Endodermal cell (in vitro differentiated cells): ENCODE measurements at regions not wholly inside any gene's neighbourhood (a gene's known extent, or its start where the extent isn't known, plus 50 kb on each side); places are given as distances from the start of the nearest gene placed in this dataset.
"Not testable (repeated sequence)": the region's sequence is repeated elsewhere in the genome, so short reads cannot be mapped to it uniquely, and the experiment has no call there.

Experiments used
- DNase-seq: peaks from one replicate; pipeline ENCODE4 v3.0.0-alpha.2; 2017
- H3K27ac ChIP-seq: 2 replicates; pipeline ENCODE4 v1.5.1; 2013; ENCODE audit warnings: mild to moderate bottlenecking, low read depth, low read length, moderate library complexity
- H3K27me3 ChIP-seq: 2 replicates; pipeline ENCODE4 v1.6.1; 2013; ENCODE audit warnings: mild to moderate bottlenecking, low read length, moderate library complexity; ENCODE audit not compliant: insufficient read depth, control insufficient read depth, poor library complexity, severe bottlenecking
- H3K36me3 ChIP-seq: 2 replicates; pipeline ENCODE4 v1.7.0; 2013; ENCODE audit warnings: mild to moderate bottlenecking, low read length, moderate library complexity; ENCODE audit not compliant: control insufficient read depth, insufficient read depth
- H3K4me1 ChIP-seq: one replicate; pipeline ENCODE4 v1.7.0; 2013; ENCODE audit warnings: low read length; ENCODE audit not compliant: control insufficient read depth, insufficient read depth
- H3K4me3 ChIP-seq: 2 replicates; pipeline ENCODE4 v1.5.1; 2013; ENCODE audit warnings: mild to moderate bottlenecking, low read length, moderate library complexity
- H3K9ac ChIP-seq: 2 replicates; pipeline ENCODE4 v1.6.1; 2013; ENCODE audit warnings: mild to moderate bottlenecking, low read length, moderate library complexity; ENCODE audit not compliant: poor library complexity, severe bottlenecking; ENCODE audit errors: extremely low read depth
- H3K9me3 ChIP-seq: 2 replicates; pipeline ENCODE4 v1.6.1; 2013; ENCODE audit warnings: mild to moderate bottlenecking, low read length, moderate library complexity; ENCODE audit not compliant: control insufficient read depth
- H3K27ac Mint-ChIP-seq: 2 replicates; pipeline ENCODE4 v1.8.0; 2020; ENCODE audit warnings: mixed read lengths
- H3K27me3 Mint-ChIP-seq: 2 replicates; pipeline ENCODE4 v1.8.0; 2021; ENCODE audit warnings: mild to moderate bottlenecking, mixed read lengths; ENCODE audit not compliant: insufficient read depth
- H3K36me3 Mint-ChIP-seq: 2 replicates; pipeline ENCODE4 v1.8.0; 2020; ENCODE audit warnings: low read depth, mixed read lengths
- H3K4me1 Mint-ChIP-seq: 2 replicates; pipeline ENCODE4 v1.8.0; 2020; ENCODE audit warnings: mixed read lengths
- H3K4me3 Mint-ChIP-seq: 2 replicates; pipeline ENCODE4 v1.8.0; 2020; ENCODE audit warnings: mild to moderate bottlenecking, moderate library complexity, mixed read lengths
- H3K9me3 Mint-ChIP-seq: 2 replicates; pipeline ENCODE4 v1.8.0; 2020; ENCODE audit warnings: mild to moderate bottlenecking, mixed read lengths
- CTCF ChIP-seq: fragments of 200-600 bp; sonication (generic); conservative IDR thresholded peaks from 2 replicates; pipeline ENCODE4 v1.5.0; 2021; ENCODE audit warnings: antibody characterized with exemption, mild to moderate bottlenecking
- WGBS, 2 experiments: methylation state at CpG; one replicate each; pipeline versions ENCODE4 v1.1.5 to v1.1.7; 2013; ENCODE audit warnings: missing lambda C conversion rate in 2 of 2, mixed read lengths in 1 of 2; ENCODE audit not compliant: insufficient coverage in 1 of 2, insufficient read length in 1 of 2; 5-methylcytosine and 5-hydroxymethylcytosine counted together

DNA sequence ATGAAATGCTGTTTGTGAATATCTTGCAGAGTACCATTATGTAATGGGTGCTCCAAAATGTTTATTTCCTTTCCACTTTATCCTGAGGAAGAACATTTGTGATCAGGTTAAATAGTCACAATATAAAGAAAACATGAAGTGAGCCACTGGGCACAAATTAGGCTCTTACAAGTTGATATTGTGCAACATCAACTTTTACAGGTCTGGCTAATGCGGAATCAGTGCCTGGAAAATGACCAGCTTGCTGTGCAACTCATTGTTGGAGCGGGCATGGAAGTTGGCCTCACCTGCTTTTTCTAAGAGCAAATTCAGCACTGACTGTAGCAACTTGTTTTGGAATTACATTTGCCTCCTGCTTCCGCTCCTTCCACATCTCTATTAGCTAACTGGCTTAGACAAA, 216.9 kb upstream of the PLPPR1 start:
- Histone ChIP-seq H3K4me1 (no peaks in the 10 kb centered on the region), H3K27ac (no peak overlapping the region), H3K9ac (no peak overlapping the region), H3K27me3 (peaks cover 2% of the 10 kb centered on the region), H3K4me3 (no peak overlapping the region), H3K9me3 (peaks cover 10% of the 10 kb centered on the region), H3K36me3 (no peaks in the 10 kb centered on the region)
- Mint-ChIP-seq H3K4me1 (no peaks in the 10 kb centered on the region), H3K4me3 (no peak overlapping the region), H3K9me3 (peaks cover 13% of the 10 kb centered on the region), H3K36me3 (no peaks in the 10 kb centered on the region), H3K27ac (no peak overlapping the region), H3K27me3 (peaks cover 2% of the 10 kb centered on the region)
- TF ChIP-seq CTCF: no peak
- no peak for DNase-seq
- WGBS, 2 experiments: 92 to 97% methylated on average over 2 to 3 of the region's 3 CpGs

DNA sequence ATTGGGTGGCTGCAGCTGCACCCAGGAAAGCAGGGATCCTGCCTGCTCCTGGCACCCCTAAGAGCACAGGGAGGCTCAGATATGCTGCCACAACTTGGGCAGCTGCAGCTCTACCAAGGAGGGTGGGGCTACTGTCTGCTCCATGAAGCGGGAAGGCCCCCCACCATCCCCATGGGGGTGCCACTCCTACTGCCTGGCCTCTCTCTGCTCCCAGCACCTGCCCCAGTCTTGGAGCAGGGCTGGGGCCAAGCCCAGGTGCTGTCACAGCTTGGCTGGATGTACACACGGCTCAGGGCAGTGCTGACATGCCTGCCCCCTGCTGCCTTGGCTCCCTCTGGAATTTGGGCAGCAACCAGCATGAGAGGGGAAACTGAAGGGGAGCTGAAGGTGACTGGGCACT, 214.7 kb upstream of the PLPPR1 start:
- H3K9me3 ChIP-seq: peaks cover 21% of the 10 kb centered on the region
- WGBS, 2 experiments: 88 to 100% methylated on average over 1 to 2 of the region's 2 CpGs
- no peak for DNase-seq

GRCh38 chr9:100819980-100820379, 208.5 kb upstream of the PLPPR1 start:
- 58 to 87% methylated on average over 2 of the region's 2 CpGs for WGBS, 2 experiments
- no peak for DNase-seq
- H3K4me3 ChIP-seq: no peak overlapping the region
- no peak overlapping the region for H3K27ac Mint-ChIP-seq
- no peaks in the 10 kb centered on the region for H3K27me3 ChIP-seq
- H3K27ac ChIP-seq: no peak overlapping the region
- no peaks in the 10 kb centered on the region for H3K36me3 ChIP-seq
- H3K9me3 ChIP-seq: peaks cover 11% of the 10 kb centered on the region
- TF ChIP-seq CTCF: peak; percentile 22
- H3K4me3 Mint-ChIP-seq: no peak overlapping the region
- H3K9ac ChIP-seq: no peak overlapping the region
- H3K27me3 Mint-ChIP-seq: no peaks in the 10 kb centered on the region
- no peaks in the 10 kb centered on the region for H3K4me1 Mint-ChIP-seq
- H3K36me3 Mint-ChIP-seq: no peaks in the 10 kb centered on the region
- H3K9me3 Mint-ChIP-seq: peaks cover 10% of the 10 kb centered on the region
- no peaks in the 10 kb centered on the region for H3K4me1 ChIP-seq

More for the DNA sequence above, 214.7 kb upstream of the PLPPR1 start:
- Mint-ChIP-seq H3K4me3 (no peak overlapping the region), H3K9me3 (peaks cover 18% of the 10 kb centered on the region), H3K27me3 (no peaks in the 10 kb centered on the region), H3K36me3 (no peaks in the 10 kb centered on the region), H3K4me1 (no peaks in the 10 kb centered on the region), H3K27ac (no peak overlapping the region)
- no peak overlapping the region for H3K9ac ChIP-seq
- no peak overlapping the region for H3K27ac ChIP-seq
- H3K4me3 ChIP-seq: no peak overlapping the region
- TF ChIP-seq CTCF: no peak
- H3K4me1 ChIP-seq: no peaks in the 10 kb centered on the region
- H3K27me3 ChIP-seq: no peaks in the 10 kb centered on the region
- H3K36me3 ChIP-seq: no peaks in the 10 kb centered on the region

DNA sequence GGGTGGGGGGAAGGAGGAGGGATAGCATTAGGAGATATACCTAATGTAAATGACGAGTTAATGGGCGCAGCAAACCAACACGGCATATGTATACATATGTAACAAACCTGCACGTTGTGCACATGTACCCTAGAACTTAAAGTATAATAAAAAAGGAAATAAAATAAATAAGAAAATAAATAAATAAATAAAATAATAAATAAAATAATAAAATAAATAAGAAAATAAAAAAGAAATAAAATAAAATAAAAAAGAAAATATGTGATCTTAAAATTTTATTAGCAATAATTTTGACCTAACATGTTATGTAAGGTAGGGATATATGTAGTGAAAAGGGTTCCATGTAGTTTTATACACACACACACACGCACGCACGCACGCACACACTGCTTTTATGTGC, 195.5 kb upstream of the PLPPR1 start:
- H3K27me3 Mint-ChIP-seq, H3K4me1 Mint-ChIP-seq, H3K4me1 ChIP-seq, DNase-seq, H3K4me3 ChIP-seq, H3K27ac Mint-ChIP-seq, H3K27ac ChIP-seq, H3K4me3 Mint-ChIP-seq, H3K9me3 Mint-ChIP-seq, H3K36me3 ChIP-seq, H3K9me3 ChIP-seq, H3K9ac ChIP-seq, H3K27me3 ChIP-seq, H3K36me3 Mint-ChIP-seq: not testable (repeated sequence)
- WGBS, 2 experiments: 96 to 99% methylated on average over 4 of the region's 8 CpGs
